Esophagus squamous epithelium (tissue), 4 donors: ENCODE measurements at regions not wholly inside any gene's neighbourhood (a gene's known extent, or its start where the extent isn't known, plus 50 kb on each side); places are given as distances from the start of the nearest gene placed in this dataset.

Experiments
- CTCF ChIP-seq, 6 experiments: fragments of 450-650 bp in 4 of 6; fragments of 200-600 bp in 2 of 6; sonication (generic) in 2 of 6; IDR thresholded peaks; one replicate each; pipeline ENCODE4 v1.5.1; 2016 to 2019; ENCODE audit warnings: antibody characterized with exemption in 6 of 6, mild to moderate bottlenecking in 4 of 6, moderate library complexity in 4 of 6
- POLR2A ChIP-seq, 4 donors: fragments of 450-650 bp; IDR thresholded peaks; one replicate each; pipeline ENCODE4 v1.6.1; 2017; ENCODE audit warnings: antibody characterized with exemption in 4 of 4, mild to moderate bottlenecking in 4 of 4, moderate library complexity in 3 of 4

GRCh38 chr12:13841358-13841757 lies 140.0 kb downstream of the GRIN2B start:
- TF ChIP-seq CTCF (IDR thresholded peaks at IDR 0.05) (no peak), POLR2A (IDR thresholded peaks at IDR 0.05) (no peak)
